Hepatocyte (in vitro differentiated cells): ENCODE measurements at regions not wholly inside any gene's neighbourhood (a gene's known extent, or its start where the extent isn't known, plus 50 kb on each side); places are given as distances from the start of the nearest gene placed in this dataset.

ENCODE experiments used
- DNase-seq: peaks from one replicate; pipeline ENCODE4 v3.0.0-alpha.2; 2016; ENCODE audit warnings: low spot score
- H2AFZ ChIP-seq: fragments of 200-600 bp; sonication (generic); 2 replicates; pipeline ENCODE4 v1.6.0; 2016; ENCODE audit warnings: antibody characterized with exemption, mild to moderate bottlenecking
- H3K27ac ChIP-seq: fragments of 200-600 bp; sonication (generic); 2 replicates; pipeline ENCODE4 v1.5.1; 2016; ENCODE audit warnings: mild to moderate bottlenecking
- H3K27me3 ChIP-seq: fragments of 200-600 bp; sonication (generic); 2 replicates; pipeline ENCODE4 v1.6.1; 2016
- H3K36me3 ChIP-seq: fragments of 200-600 bp; sonication (generic); replicated peaks from 2 replicates; pipeline ENCODE4 v1.5.1; 2016; ENCODE audit warnings: low read depth; ENCODE audit not compliant: insufficient read depth
- H3K4me1 ChIP-seq: fragments of 200-600 bp; sonication (generic); 2 replicates; pipeline ENCODE4 v1.5.1; 2016; ENCODE audit warnings: mild to moderate bottlenecking, moderate library complexity; ENCODE audit not compliant: insufficient read depth
- H3K4me2 ChIP-seq: fragments of 200-600 bp; sonication (generic); 2 replicates; pipeline ENCODE4 v1.6.0; 2016
- H3K4me3 ChIP-seq: fragments of 200-600 bp; sonication (generic); 2 replicates; pipeline ENCODE4 v1.5.1; 2016; ENCODE audit warnings: mild to moderate bottlenecking
- H3K79me2 ChIP-seq: fragments of 200-600 bp; sonication (generic); 2 replicates; pipeline ENCODE4 v1.6.0; 2017; ENCODE audit warnings: mild to moderate bottlenecking
- H3K9me2 ChIP-seq: fragments of 200-600 bp; sonication (generic); replicated peaks from 2 replicates; pipeline ENCODE4 v1.6.0; 2017; ENCODE audit warnings: mild to moderate bottlenecking; ENCODE audit not compliant: insufficient read depth
- H3K9me3 ChIP-seq: fragments of 200-600 bp; sonication (generic); 2 replicates; pipeline ENCODE4 v1.5.1; 2016; ENCODE audit warnings: low read depth, mild to moderate bottlenecking
- H4K20me1 ChIP-seq: fragments of 200-600 bp; sonication (generic); 2 replicates; pipeline ENCODE4 v1.6.0; 2016; ENCODE audit warnings: mild to moderate bottlenecking; ENCODE audit not compliant: insufficient read depth, poor library complexity, severe bottlenecking
- CTCF ChIP-seq: fragments of 200-600 bp; sonication (generic); IDR thresholded peaks from 2 replicates; pipeline ENCODE4 v1.5.1; 2016; ENCODE audit warnings: antibody characterized with exemption, mild to moderate bottlenecking; ENCODE audit not compliant: poor library complexity
- EZH2 ChIP-seq: fragments of 200-600 bp; sonication (generic); IDR thresholded peaks from 2 replicates; pipeline ENCODE4 v1.6.1; 2016; ENCODE audit warnings: antibody characterized with exemption, mild to moderate bottlenecking, borderline replicate concordance
- EZH2phosphoT487 ChIP-seq: fragments of 200-600 bp; sonication (generic); IDR thresholded peaks from one replicate; pipeline ENCODE4 v1.6.1; 2018; ENCODE audit warnings: antibody characterized with exemption, mild to moderate bottlenecking, low read depth, moderate library complexity; ENCODE audit not compliant: unreplicated experiment, severe bottlenecking
- WGBS: methylation state at CpG from one replicate; pipeline ENCODE4 v1.1.6; 2016; ENCODE audit warnings: low lambda C conversion rate; ENCODE audit errors: missing lambda C conversion rate; 5-methylcytosine and 5-hydroxymethylcytosine counted together

GRCh38 chr17:34799751-34800150 is 161.5 kb downstream of the CCT6B start:
- 61% methylated on average over 6 of the region's 6 CpGs for WGBS
- no peak overlapping the region for H3K4me3 ChIP-seq
- H3K4me2 ChIP-seq = no peak overlapping the region
- no peaks in the 10 kb centered on the region for H3K36me3 ChIP-seq
- peaks cover 2% of the 10 kb centered on the region for H3K27me3 ChIP-seq
- no peak for TF ChIP-seq EZH2
- TF ChIP-seq CTCF = no peak
- no peak for TF ChIP-seq EZH2phosphoT487
- H2AFZ ChIP-seq = no peak overlapping the region
- no peaks in the 10 kb centered on the region for H3K9me2 ChIP-seq
- DNase-seq = no peak
- no peaks in the 10 kb centered on the region for H4K20me1 ChIP-seq
- H3K79me2 ChIP-seq = no peaks in the 10 kb centered on the region
- H3K27ac ChIP-seq = no peak overlapping the region
- H3K9me3 ChIP-seq = no peaks in the 10 kb centered on the region
- H3K4me1 ChIP-seq = no peaks in the 10 kb centered on the region

GRCh38 chr17:34798581-34798980 is 162.7 kb downstream of the CCT6B start:
- Histone ChIP-seq H3K4me3 (no peak overlapping the region), H3K4me2 (no peak overlapping the region), H3K36me3 (no peaks in the 10 kb centered on the region), H3K79me2 (no peaks in the 10 kb centered on the region), H2AFZ (no peak overlapping the region), H4K20me1 (no peaks in the 10 kb centered on the region), H3K9me3 (no peaks in the 10 kb centered on the region), H3K27me3 (peaks cover 2% of the 10 kb centered on the region), H3K4me1 (no peaks in the 10 kb centered on the region), H3K27ac (no peak overlapping the region), H3K9me2 (no peaks in the 10 kb centered on the region)
- TF ChIP-seq CTCF (no peak), EZH2 (no peak), EZH2phosphoT487 (no peak)
- no peak for DNase-seq

GRCh38 chr17:34797720-34798119 is 163.5 kb downstream of the CCT6B start:
- H3K4me1 ChIP-seq = no peaks in the 10 kb centered on the region
- TF ChIP-seq CTCF = no peak
- TF ChIP-seq EZH2 = no peak
- no peak for TF ChIP-seq EZH2phosphoT487
- no peak overlapping the region for H3K27ac ChIP-seq
- DNase-seq = peak; percentile 84
- 9% methylated on average over 10 of the region's 10 CpGs for WGBS
- H3K4me3 ChIP-seq = no peak overlapping the region
- H3K9me2 ChIP-seq = no peaks in the 10 kb centered on the region
- H3K36me3 ChIP-seq = no peaks in the 10 kb centered on the region
- no peaks in the 10 kb centered on the region for H3K79me2 ChIP-seq
- no peak overlapping the region for H2AFZ ChIP-seq
- H3K9me3 ChIP-seq = no peaks in the 10 kb centered on the region
- no peaks in the 10 kb centered on the region for H4K20me1 ChIP-seq
- H3K27me3 ChIP-seq = peaks cover 2% of the 10 kb centered on the region
- no peak overlapping the region for H3K4me2 ChIP-seq

GRCh38 chr17:34793231-34793908 is 167.9 kb downstream of the CCT6B start:
- Histone ChIP-seq H3K79me2 (no peaks in the 10 kb centered on the region), H3K9me3 (no peaks in the 10 kb centered on the region), H3K27ac (no peak overlapping the region), H3K4me2 (no peak overlapping the region), H3K9me2 (no peaks in the 10 kb centered on the region), H4K20me1 (no peaks in the 10 kb centered on the region), H3K4me1 (no peaks in the 10 kb centered on the region), H2AFZ (no peak overlapping the region), H3K36me3 (no peaks in the 10 kb centered on the region), H3K27me3 (no peaks in the 10 kb centered on the region), H3K4me3 (no peak overlapping the region)
- no peak for DNase-seq
- TF ChIP-seq EZH2phosphoT487 = no peak
- no peak for TF ChIP-seq CTCF
- no peak for TF ChIP-seq EZH2
- 70% methylated on average over 9 of the region's 9 CpGs for WGBS
